Liver (tissue), 8 donors: ENCODE measurements at regions not wholly inside any gene's neighbourhood (a gene's known extent, or its start where the extent isn't known, plus 50 kb on each side); places are given as distances from the start of the nearest gene placed in this dataset.

Experiments used
- DNase-seq: peaks from one replicate; pipeline ENCODE4 v3.0.0-alpha.2; 2017; ENCODE audit warnings: low spot score
- H3K27ac ChIP-seq, 2 donors: one replicate each; pipeline ENCODE4 v1.7.0; 2013; ENCODE audit warnings: inconsistent platforms in 2 of 2, low read length in 2 of 2, control low read depth in 1 of 2, low read depth in 1 of 2, mild to moderate bottlenecking in 1 of 2
- H3K27me3 ChIP-seq, 4 donors: one replicate each; pipeline versions ENCODE4 v1.6.1 to v1.7.0; 2013; ENCODE audit warnings: low read length in 3 of 4, inconsistent platforms in 1 of 4, mild to moderate bottlenecking in 1 of 4, moderate library complexity in 1 of 4; ENCODE audit not compliant: control insufficient read depth in 4 of 4, insufficient read depth in 4 of 4
- H3K36me3 ChIP-seq, 4 donors: one replicate each; pipeline versions ENCODE4 v1.6.1 to v1.7.0; 2013; ENCODE audit warnings: low read length in 3 of 4, mild to moderate bottlenecking in 3 of 4, low read depth in 1 of 4, moderate library complexity in 1 of 4; ENCODE audit not compliant: control insufficient read depth in 4 of 4, insufficient read depth in 3 of 4
- H3K4me1 ChIP-seq, 4 donors: one replicate each; pipeline versions ENCODE4 v1.6.1 to v1.7.0; 2013; ENCODE audit warnings: low read length in 3 of 4, mild to moderate bottlenecking in 3 of 4, moderate library complexity in 1 of 4; ENCODE audit not compliant: control insufficient read depth in 4 of 4, insufficient read depth in 4 of 4
- H3K4me3 ChIP-seq, 3 donors: one replicate each; pipeline versions ENCODE4 v1.6.1 to v1.7.0; 2013; ENCODE audit warnings: low read length in 3 of 3, control low read depth in 1 of 3, low read depth in 1 of 3, mild to moderate bottlenecking in 1 of 3
- H3K9ac ChIP-seq, 2 donors: one replicate each; pipeline ENCODE4 v1.7.0; 2013; ENCODE audit warnings: low read length in 2 of 2, mild to moderate bottlenecking in 2 of 2, moderate library complexity in 2 of 2, control low read depth in 1 of 2, low read depth in 1 of 2
- H3K9me3 ChIP-seq, 4 donors: one replicate each; pipeline versions ENCODE4 v1.6.1 to v1.7.0; 2013; ENCODE audit warnings: low read length in 3 of 4; ENCODE audit not compliant: control insufficient read depth in 4 of 4
- ATF3 ChIP-seq: IDR thresholded peaks from 2 replicates; pipeline ENCODE4 v1.6.1; 2016; ENCODE audit warnings: antibody characterized with exemption
- CTCF ChIP-seq: fragments of 150-350 bp; IDR thresholded peaks from 2 replicates; pipeline ENCODE4 v1.5.1; 2017; ENCODE audit warnings: improper control_type of control experiment, low read depth, low read length; ENCODE audit not compliant: missing input control
- EGR1 ChIP-seq, 2 donors: IDR thresholded peaks; 2 replicates each; pipeline ENCODE4 v1.6.1; 2016 to 2018; ENCODE audit warnings: antibody characterized with exemption in 2 of 2, low read depth in 2 of 2
- FOXA1 ChIP-seq: IDR thresholded peaks from 2 replicates; pipeline ENCODE4 v1.6.1; 2016; ENCODE audit warnings: antibody characterized with exemption
- GABPA ChIP-seq, 2 donors: IDR thresholded peaks in 1 of 2; conservative IDR thresholded peaks in 1 of 2; 2 replicates each; pipeline ENCODE4 v1.6.1; 2016; ENCODE audit warnings: antibody characterized with exemption in 2 of 2, mild to moderate bottlenecking in 1 of 2, moderate library complexity in 1 of 2
- HNF4A ChIP-seq, 2 donors: conservative IDR thresholded peaks; 2 replicates each; pipeline ENCODE4 v1.6.1; 2016; ENCODE audit warnings: antibody characterized with exemption in 2 of 2, mild to moderate bottlenecking in 2 of 2
- HNF4G ChIP-seq: IDR thresholded peaks from 2 replicates; pipeline ENCODE4 v1.6.1; 2016; ENCODE audit warnings: antibody characterized with exemption
- JUND ChIP-seq, 2 donors: IDR thresholded peaks; 2 replicates each; pipeline ENCODE4 v1.6.1; 2016; ENCODE audit warnings: antibody characterized with exemption in 2 of 2
- MAX ChIP-seq: IDR thresholded peaks from 2 replicates; pipeline ENCODE4 v1.6.1; 2016; ENCODE audit warnings: antibody characterized with exemption
- NR2F2 ChIP-seq: IDR thresholded peaks from 2 replicates; pipeline ENCODE4 v1.6.1; 2016; ENCODE audit warnings: antibody characterized with exemption
- RAD21 ChIP-seq, 2 donors: IDR thresholded peaks; 2 replicates each; pipeline ENCODE4 v1.6.1; 2016; ENCODE audit warnings: antibody characterized with exemption in 2 of 2, mild to moderate bottlenecking in 2 of 2
- REST ChIP-seq: IDR thresholded peaks from 2 replicates; pipeline ENCODE4 v1.6.1; 2016; ENCODE audit warnings: antibody characterized with exemption, mild to moderate bottlenecking
- RXRA ChIP-seq, 2 donors: IDR thresholded peaks; 2 replicates each; pipeline ENCODE4 v1.6.1; 2017 to 2018; ENCODE audit warnings: antibody characterized with exemption in 2 of 2, mild to moderate bottlenecking in 1 of 2
- SP1 ChIP-seq: IDR thresholded peaks from 2 replicates; pipeline ENCODE4 v1.6.1; 2018; ENCODE audit warnings: antibody characterized with exemption, mild to moderate bottlenecking
- TAF1 ChIP-seq: conservative IDR thresholded peaks from 2 replicates; pipeline ENCODE4 v1.6.1; 2016; ENCODE audit warnings: antibody characterized with exemption, mild to moderate bottlenecking
- WGBS: extraction: QIAGEN DNeasy Blood & Tissue Kit; methylation state at CpG from one replicate; pipeline ENCODE4 v1.1.7; 2013; 5-methylcytosine and 5-hydroxymethylcytosine counted together
- donor health status: healthy.
- donor health status: healthy.
- donor health status: healthy.
- donor health status: healthy.
- donor health status: healthy.

- 80% methylated on average over 4 of the region's 4 CpGs for WGBS
- no peak overlapping the region for H3K9ac ChIP-seq
- TF ChIP-seq HNF4A (conservative IDR thresholded peaks at IDR 0.05) = no peak
- TF ChIP-seq FOXA1 = no peak
- TF ChIP-seq MAX = no peak
- TF ChIP-seq CTCF = no peak
- TF ChIP-seq SP1 = no peak
- TF ChIP-seq NR2F2 = no peak
- TF ChIP-seq EGR1 (IDR thresholded peaks at IDR 0.05; ENCODE audit: low read depth in 2 of 2) = no peak
- no peak for TF ChIP-seq ATF3
- TF ChIP-seq RAD21 (IDR thresholded peaks at IDR 0.05) = no peak
- TF ChIP-seq JUND (IDR thresholded peaks at IDR 0.05) = no peak
- TF ChIP-seq RXRA (IDR thresholded peaks at IDR 0.05) = no peak
- TF ChIP-seq REST = no peak
- TF ChIP-seq TAF1 = no peak
- no peak for TF ChIP-seq HNF4G
- H3K4me3 ChIP-seq = no peak overlapping the region
- no peaks in the 10 kb centered on the region for H3K4me1 ChIP-seq
- peaks cover 0 to 23% (median 8%) of the 10 kb centered on the region in 4 donors for H3K9me3 ChIP-seq
- H3K27ac ChIP-seq = no peak overlapping the region
- DNase-seq = no peak
- no peaks in the 10 kb centered on the region for H3K27me3 ChIP-seq
- no peaks in the 10 kb centered on the region for H3K36me3 ChIP-seq
These were observed 797.8 kb downstream of the CCDC85A start for GRCh38 chr2:56981554-56981953.

GRCh38 chr2:56985609-56986008 lies 801.8 kb downstream of the CCDC85A start:
- Histone ChIP-seq H3K4me1 (no peaks in the 10 kb centered on the region), H3K27ac (no peak overlapping the region), H3K9ac (no peak overlapping the region), H3K9me3 (peaks cover 0 to 8% (median 4%) of the 10 kb centered on the region in 4 donors), H3K4me3 (no peak overlapping the region), H3K27me3 (no peaks in the 10 kb centered on the region), H3K36me3 (no peaks in the 10 kb centered on the region)
- TF ChIP-seq RAD21 (IDR thresholded peaks at IDR 0.05) (no peak), CTCF (no peak), MAX (no peak), REST (no peak), GABPA (IDR thresholded peaks at IDR 0.05 in 1 of 2, conservative IDR thresholded peaks at IDR 0.05 in 1 of 2) (no peak), HNF4A (conservative IDR thresholded peaks at IDR 0.05) (no peak), NR2F2 (no peak)
- DNase-seq = no peak
